ENCODE measurements at regions not wholly inside any gene's neighbourhood (a gene's known extent, or its start where the extent isn't known, plus 50 kb on each side); places are given as distances from the start of the nearest gene placed in this dataset.

DNA sequence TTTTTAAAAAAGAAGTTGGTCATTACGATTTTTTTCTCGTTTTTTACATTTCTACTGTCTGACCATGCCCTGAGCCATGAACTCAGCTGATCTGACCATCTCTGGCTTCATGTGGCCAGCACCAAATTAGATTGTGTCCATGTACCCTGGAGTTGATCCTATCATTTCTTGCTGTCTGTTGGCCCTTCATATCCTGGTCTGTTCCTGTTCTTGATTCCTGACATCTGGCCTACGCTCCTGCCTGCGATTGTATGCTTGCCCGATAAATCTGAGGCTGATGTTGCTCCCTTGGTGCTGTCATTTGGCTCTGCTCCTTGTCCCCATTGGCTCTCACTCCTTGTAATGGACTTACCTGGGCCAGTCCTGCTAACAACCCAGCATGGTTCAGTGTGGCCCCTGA, 89.8 kb upstream of the IGSF10 start:
- DNase-seq (ENCODE audit: low read depth in 2 of 2) = no peak

GRCh38 chr3:151550025-151550618, 89.3 kb upstream of the IGSF10 start:
- TF ChIP-seq CTCF (IDR thresholded peaks at IDR 0.05; ENCODE audit: low read depth, low read length) = no peak
- H3K4me3 ChIP-seq (replicated peaks in 1 of 2; ENCODE audit: low read depth in 2 of 2, low read length in 2 of 2) = no peak overlapping the region
- DNase-seq (ENCODE audit: low read depth in 2 of 2) = peak in 1 of 2 donors; percentile 82

More for the DNA sequence above, 89.8 kb upstream of the IGSF10 start:
- H3K4me3 ChIP-seq (replicated peaks in 1 of 2; ENCODE audit: low read depth in 2 of 2, low read length in 2 of 2) = no peak overlapping the region
- no peak for TF ChIP-seq CTCF (IDR thresholded peaks at IDR 0.05; ENCODE audit: low read depth, low read length)

- H3K4me3 ChIP-seq (replicated peaks in 1 of 2; ENCODE audit: low read depth in 2 of 2, low read length in 2 of 2) = no peak overlapping the region
- no peak for DNase-seq (ENCODE audit: low read depth in 2 of 2)
- no peak for TF ChIP-seq CTCF (IDR thresholded peaks at IDR 0.05; ENCODE audit: low read depth, low read length)
Measured at GRCh38 chr3:151548195-151548594, 87.3 kb upstream of the IGSF10 start.

DNA sequence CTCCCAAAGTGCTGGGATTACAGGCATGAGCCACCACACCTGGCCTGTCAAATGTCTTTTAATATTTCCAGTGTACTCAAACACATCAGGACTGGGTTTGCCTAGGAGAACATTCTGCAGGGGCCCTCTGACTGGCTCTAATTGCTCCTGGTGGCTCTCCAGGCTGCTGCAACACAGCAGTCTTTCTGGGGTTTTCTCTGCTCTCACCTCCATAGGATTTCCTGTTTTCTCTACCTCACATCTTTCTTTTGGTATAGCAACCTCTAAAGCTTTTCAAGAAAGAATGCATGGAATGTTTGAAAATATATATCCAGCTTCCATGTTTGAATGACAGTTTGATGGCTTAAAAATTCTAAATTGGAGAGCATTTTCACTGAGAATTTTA, 83.3 kb upstream of the IGSF10 start:
- H3K4me3 ChIP-seq (replicated peaks in 1 of 2; ENCODE audit: low read depth in 2 of 2, low read length in 2 of 2) = no peak overlapping the region
- no peak for DNase-seq (ENCODE audit: low read depth in 2 of 2)
- TF ChIP-seq CTCF (IDR thresholded peaks at IDR 0.05; ENCODE audit: low read depth, low read length) = no peak

- no peak for DNase-seq (ENCODE audit: low read depth in 2 of 2)
- no peak for TF ChIP-seq CTCF (IDR thresholded peaks at IDR 0.05; ENCODE audit: low read depth, low read length)
- no peak overlapping the region for H3K4me3 ChIP-seq (replicated peaks in 1 of 2; ENCODE audit: low read depth in 2 of 2, low read length in 2 of 2)
Measured at GRCh38 chr3:151541178-151541577, 80.3 kb upstream of the IGSF10 start.

GRCh38 chr3:151539599-151539998, 78.7 kb upstream of the IGSF10 start:
- H3K4me3 ChIP-seq (replicated peaks in 1 of 2; ENCODE audit: low read depth in 2 of 2, low read length in 2 of 2) = no peak overlapping the region
- no peak for DNase-seq (ENCODE audit: low read depth in 2 of 2)
- TF ChIP-seq CTCF (IDR thresholded peaks at IDR 0.05; ENCODE audit: low read depth, low read length) = no peak
